Mesenchymal stem cell (in vitro differentiated cells and primary cell): ENCODE measurements at regions not wholly inside any gene's neighbourhood (a gene's known extent, or its start where the extent isn't known, plus 50 kb on each side); places are given as distances from the start of the nearest gene placed in this dataset.

Experiments
- DNase-seq: peaks from one replicate; pipeline ENCODE4 v3.0.0-alpha.2; 2013
- H2AFZ ChIP-seq: one replicate; pipeline ENCODE4 v1.6.1; 2013; ENCODE audit warnings: low read depth, mild to moderate bottlenecking, control low read depth, inconsistent platforms, low read length, moderate library complexity
- H2AK5ac ChIP-seq: 2 replicates; pipeline ENCODE4 v1.6.1; 2013; ENCODE audit warnings: low read length, moderate library complexity, mild to moderate bottlenecking, inconsistent platforms; ENCODE audit not compliant: severe bottlenecking
- H2BK120ac ChIP-seq: one replicate; pipeline ENCODE4 v1.6.1; 2013; ENCODE audit warnings: low read depth, mild to moderate bottlenecking, inconsistent platforms, low read length, moderate library complexity
- H2BK12ac ChIP-seq, 2 experiments: one replicate each; pipeline ENCODE4 v1.6.1; 2013; ENCODE audit warnings: inconsistent platforms in 2 of 2, low read length in 2 of 2, mild to moderate bottlenecking in 2 of 2, moderate library complexity in 2 of 2, control low read depth in 1 of 2
- H2BK15ac ChIP-seq: one replicate; pipeline ENCODE4 v1.6.1; 2013; ENCODE audit warnings: mild to moderate bottlenecking, low read depth, inconsistent platforms; ENCODE audit not compliant: poor library complexity, severe bottlenecking
- H2BK5ac ChIP-seq: 2 replicates; pipeline ENCODE4 v1.6.1; 2013; ENCODE audit warnings: low read depth, mild to moderate bottlenecking, low read length, control low read depth, inconsistent platforms; ENCODE audit not compliant: poor library complexity, severe bottlenecking
- H3K14ac ChIP-seq, 2 experiments: one replicate each; pipeline ENCODE4 v1.6.1; 2013; ENCODE audit warnings: inconsistent platforms in 2 of 2, low read length in 2 of 2, control low read depth in 1 of 2, mild to moderate bottlenecking in 1 of 2, moderate library complexity in 1 of 2
- H3K18ac ChIP-seq, 2 experiments: one replicate each; pipeline ENCODE4 v1.6.1; 2013; ENCODE audit warnings: inconsistent platforms in 2 of 2, low read length in 2 of 2, control low read depth in 1 of 2, low read depth in 1 of 2, mild to moderate bottlenecking in 1 of 2
- H3K23ac ChIP-seq, 2 experiments: one replicate each; pipeline ENCODE4 v1.6.1; 2013; ENCODE audit warnings: inconsistent platforms in 2 of 2, low read length in 2 of 2, mild to moderate bottlenecking in 2 of 2, moderate library complexity in 2 of 2, control low read depth in 1 of 2
- H3K27ac ChIP-seq: 2 replicates; pipeline ENCODE4 v1.5.1; 2013; ENCODE audit warnings: mild to moderate bottlenecking, moderate library complexity, low read length, control low read depth, inconsistent platforms; ENCODE audit not compliant: poor library complexity, severe bottlenecking
- H3K27me3 ChIP-seq, 2 experiments: 2 replicates each; pipeline versions ENCODE4 v1.6.1 to v1.7.0; 2013; ENCODE audit warnings: low read length in 2 of 2, mild to moderate bottlenecking in 2 of 2, moderate library complexity in 2 of 2, control low read depth in 1 of 2, inconsistent platforms in 1 of 2; ENCODE audit not compliant: control insufficient read depth in 1 of 2, insufficient read depth in 1 of 2
- H3K36me3 ChIP-seq, 2 experiments: 2 replicates each; pipeline versions ENCODE4 v1.6.1 to v1.7.0; 2013; ENCODE audit warnings: low read length in 2 of 2, control low read depth in 1 of 2, inconsistent platforms in 1 of 2, low read depth in 1 of 2, mild to moderate bottlenecking in 1 of 2; ENCODE audit not compliant: insufficient read depth in 2 of 2, control insufficient read depth in 1 of 2
- H3K4ac ChIP-seq, 2 experiments: one replicate each; pipeline ENCODE4 v1.6.1; 2013; ENCODE audit warnings: inconsistent platforms in 2 of 2, low read length in 2 of 2, mild to moderate bottlenecking in 2 of 2, moderate library complexity in 2 of 2, control low read depth in 1 of 2, low read depth in 1 of 2
- H3K4me1 ChIP-seq: 2 replicates; pipeline ENCODE4 v1.6.1; 2013; ENCODE audit warnings: low read depth, low read length, control low read depth; ENCODE audit not compliant: control insufficient read depth, insufficient read depth
- H3K4me2 ChIP-seq: 2 replicates; pipeline ENCODE4 v1.6.1; 2013; ENCODE audit warnings: low read length, mild to moderate bottlenecking, inconsistent platforms; ENCODE audit not compliant: poor library complexity, severe bottlenecking
- H3K4me3 ChIP-seq, 2 experiments: 2 replicates each; pipeline versions ENCODE4 v1.5.1 to v1.7.0; 2013; ENCODE audit warnings: low read length in 2 of 2, mild to moderate bottlenecking in 2 of 2, control low read depth in 1 of 2, low read depth in 1 of 2; ENCODE audit not compliant: insufficient read depth in 1 of 2
- H3K79me1 ChIP-seq: replicated peaks from 2 replicates; pipeline ENCODE4 v1.6.1; 2013; ENCODE audit warnings: mild to moderate bottlenecking, control low read depth, low read length, inconsistent platforms; ENCODE audit not compliant: poor library complexity, severe bottlenecking
- H3K9ac ChIP-seq: 2 replicates; pipeline ENCODE4 v1.7.0; 2013; ENCODE audit warnings: mild to moderate bottlenecking, low read length, moderate library complexity
- H3K9me3 ChIP-seq: 2 replicates; pipeline ENCODE4 v1.7.0; 2013; ENCODE audit warnings: mild to moderate bottlenecking, low read length; ENCODE audit not compliant: control insufficient read depth
- H4K8ac ChIP-seq: one replicate; pipeline ENCODE4 v1.6.1; 2013; ENCODE audit warnings: inconsistent platforms, mild to moderate bottlenecking, low read length, moderate library complexity
- H4K91ac ChIP-seq: one replicate; pipeline ENCODE4 v1.6.1; 2013; ENCODE audit warnings: mild to moderate bottlenecking, low read length, inconsistent platforms
- WGBS: methylation state at CpG from one replicate; pipeline ENCODE4 v1.1.7; 2013; ENCODE audit warnings: mixed read lengths; 5-methylcytosine and 5-hydroxymethylcytosine counted together

DNA sequence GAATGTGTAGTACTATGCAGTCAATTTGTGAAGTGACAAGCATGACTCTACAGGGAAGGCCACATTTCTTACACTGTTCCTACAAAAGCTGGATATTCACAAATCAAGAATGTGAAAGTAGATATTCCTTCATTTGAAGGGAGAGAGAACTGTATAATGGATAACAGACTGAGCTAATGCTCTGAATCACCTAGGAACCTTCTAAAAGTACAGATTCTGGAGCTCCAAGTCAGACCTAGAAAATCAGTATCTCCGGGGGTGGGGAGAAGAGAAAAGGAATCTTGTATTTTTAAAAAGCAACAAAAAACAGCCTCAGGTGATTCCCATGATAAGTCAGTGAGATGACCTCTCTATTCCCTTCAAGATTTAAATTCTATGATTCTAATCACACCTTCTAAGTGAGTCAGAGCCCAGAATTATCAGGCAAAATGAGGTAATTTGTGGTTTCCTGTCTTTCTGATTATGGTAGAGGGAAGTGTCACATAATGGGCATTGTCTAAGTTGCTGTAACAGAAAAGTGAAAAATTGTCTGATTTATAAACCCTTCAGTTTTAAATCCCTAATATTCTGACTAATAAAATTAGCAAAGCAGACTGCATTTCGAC, 80.9 kb downstream of the IL21 start:
- DNase-seq: no peak
- H3K9ac ChIP-seq: peak overlapping the region; percentile 22
- no peak overlapping the region for H2BK12ac ChIP-seq
- no peak overlapping the region for H3K23ac ChIP-seq
- no peak overlapping the region for H2BK120ac ChIP-seq
- H4K91ac ChIP-seq: no peak overlapping the region
- no CpG with 5 or more reads among the region's 2 CpGs for WGBS
- no peaks in the 10 kb centered on the region for H3K4me1 ChIP-seq
- H2AFZ ChIP-seq: no peak overlapping the region
- no peak overlapping the region for H4K8ac ChIP-seq
- H2BK15ac ChIP-seq: no peak overlapping the region
- no peak overlapping the region for H3K18ac ChIP-seq
- H2BK5ac ChIP-seq: no peak overlapping the region
- H3K4me3 ChIP-seq: no peak overlapping the region
- H3K79me1 ChIP-seq: no peaks in the 10 kb centered on the region
- no peaks in the 10 kb centered on the region for H3K27me3 ChIP-seq
- no peak overlapping the region for H3K4ac ChIP-seq
- H2AK5ac ChIP-seq: no peak overlapping the region
- no peak overlapping the region for H3K27ac ChIP-seq
- no peak overlapping the region for H3K4me2 ChIP-seq
- H3K14ac ChIP-seq: no peak overlapping the region
- H3K9me3 ChIP-seq: peaks cover 4% of the 10 kb centered on the region
- H3K36me3 ChIP-seq: no peaks in the 10 kb centered on the region

DNA sequence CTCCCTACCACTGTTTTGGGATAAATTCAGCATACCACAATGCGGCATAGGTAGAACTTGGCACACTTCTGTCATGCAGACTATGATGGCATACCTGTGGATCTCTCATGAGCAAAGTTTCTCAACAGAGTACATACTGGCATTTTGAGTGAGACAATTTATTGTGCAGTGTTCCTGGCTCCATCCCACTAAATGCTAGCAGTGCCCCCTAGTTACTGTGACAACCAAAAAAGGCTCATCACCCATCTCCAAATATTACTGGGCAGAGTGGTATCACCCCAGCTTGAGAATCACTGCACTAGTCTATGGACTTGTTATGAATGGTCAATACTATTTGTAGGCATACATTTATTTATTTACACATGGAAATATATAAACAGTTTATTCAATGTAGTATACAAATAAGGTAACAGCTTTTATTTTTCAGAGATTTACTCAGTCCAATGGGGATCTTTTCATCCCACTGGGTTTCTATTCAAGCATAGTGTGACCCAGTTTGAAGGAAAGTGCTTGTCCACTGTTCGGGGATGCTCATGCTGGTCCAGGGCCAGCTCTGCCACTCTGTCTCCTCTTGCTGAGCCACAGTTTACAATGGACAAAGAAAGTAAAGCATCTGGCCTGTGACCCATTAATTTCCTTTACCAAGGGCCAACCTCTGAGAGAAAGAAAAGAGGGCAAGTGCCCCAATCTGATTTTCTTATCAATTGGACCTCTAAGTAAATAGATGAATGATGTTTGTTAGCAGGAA, 81.0 kb upstream of the IL2 start:
- Histone ChIP-seq H2AFZ (no peak overlapping the region), H2BK15ac (no peak overlapping the region), H4K8ac (no peak overlapping the region), H3K4ac (no peak overlapping the region), H3K23ac (no peak overlapping the region), H2BK12ac (no peak overlapping the region), H3K4me3 (no peak overlapping the region), H3K36me3 (no peaks in the 10 kb centered on the region), H2BK5ac (no peak overlapping the region), H3K18ac (no peak overlapping the region), H3K4me2 (no peak overlapping the region), H3K27ac (no peak overlapping the region), H2AK5ac (no peak overlapping the region), H3K14ac (no peak overlapping the region), H3K79me1 (no peaks in the 10 kb centered on the region), H2BK120ac (no peak overlapping the region), H3K9ac (no peak overlapping the region), H3K27me3 (no peaks in the 10 kb centered on the region), H4K91ac (no peak overlapping the region), H3K4me1 (no peaks in the 10 kb centered on the region), H3K9me3 (peaks cover 4% of the 10 kb centered on the region)
- DNase-seq: no peak
- WGBS: 94% methylated on average over 2 of the region's 2 CpGs

DNA sequence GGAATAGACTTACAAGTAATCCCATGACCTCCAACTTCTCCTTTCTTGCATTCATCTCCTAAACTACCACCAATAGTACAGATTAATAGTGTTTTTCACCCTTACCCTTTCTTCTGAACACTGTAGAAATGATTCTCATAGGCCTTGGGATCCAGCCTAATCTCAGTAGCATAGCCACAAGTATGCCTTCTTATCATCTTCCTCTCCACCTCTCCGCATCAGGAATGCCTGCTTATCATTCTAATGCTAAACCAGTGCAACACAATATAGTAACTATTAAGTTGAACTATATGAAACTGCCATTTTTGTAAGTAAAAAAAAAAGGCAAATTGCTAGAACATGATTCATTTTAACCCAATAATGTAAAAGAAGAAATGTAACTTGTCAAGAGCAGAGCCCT, 79.5 kb upstream of the IL2 start:
- H2BK5ac ChIP-seq: no peak overlapping the region
- no peak overlapping the region for H2BK15ac ChIP-seq
- no peaks in the 10 kb centered on the region for H3K27me3 ChIP-seq
- no peak overlapping the region for H3K4ac ChIP-seq
- no peak overlapping the region for H4K91ac ChIP-seq
- H3K27ac ChIP-seq: no peak overlapping the region
- H3K79me1 ChIP-seq: no peaks in the 10 kb centered on the region
- WGBS: no CpG with 5 or more reads among the region's 1 CpG
- H2AFZ ChIP-seq: no peak overlapping the region
- no peak overlapping the region for H2BK12ac ChIP-seq
- H2BK120ac ChIP-seq: no peak overlapping the region
- no peak overlapping the region for H3K18ac ChIP-seq
- H2AK5ac ChIP-seq: no peak overlapping the region
- no peak overlapping the region for H3K14ac ChIP-seq
- no peak overlapping the region for H3K4me2 ChIP-seq
- H3K23ac ChIP-seq: no peak overlapping the region
- H4K8ac ChIP-seq: no peak overlapping the region
- no peaks in the 10 kb centered on the region for H3K9me3 ChIP-seq
- H3K9ac ChIP-seq: no peak overlapping the region
- DNase-seq: no peak
- no peak overlapping the region for H3K4me3 ChIP-seq
- H3K4me1 ChIP-seq: no peaks in the 10 kb centered on the region
- H3K36me3 ChIP-seq: no peaks in the 10 kb centered on the region

DNA sequence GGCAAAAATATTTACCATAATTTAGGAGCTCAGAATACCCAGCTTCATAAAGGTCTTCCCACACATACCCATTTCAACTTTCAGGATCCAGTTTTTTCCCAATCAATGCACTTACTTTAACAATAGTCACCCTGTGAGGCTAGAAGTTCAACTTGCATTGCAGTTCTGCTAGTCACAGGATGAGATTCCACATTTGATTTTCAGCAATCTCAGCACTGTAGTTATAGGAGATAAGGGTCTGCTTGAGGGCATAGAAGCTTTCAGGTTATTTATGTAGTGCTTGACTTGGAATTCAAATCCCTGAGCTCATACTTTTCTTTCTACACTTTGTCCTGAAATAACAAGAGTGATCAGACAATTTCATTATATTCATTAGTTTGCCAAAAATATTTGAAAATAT, 78.3 kb upstream of the IL2 start:
- Histone ChIP-seq H2BK5ac (no peak overlapping the region), H3K79me1 (no peaks in the 10 kb centered on the region), H3K4ac (no peak overlapping the region), H3K18ac (no peak overlapping the region), H3K4me2 (no peak overlapping the region), H3K36me3 (no peaks in the 10 kb centered on the region), H3K9me3 (no peaks in the 10 kb centered on the region), H2BK12ac (no peak overlapping the region), H3K4me1 (no peaks in the 10 kb centered on the region), H2AFZ (no peak overlapping the region), H3K23ac (no peak overlapping the region), H2BK120ac (no peak overlapping the region), H2AK5ac (no peak overlapping the region), H3K27ac (no peak overlapping the region), H4K8ac (no peak overlapping the region), H3K4me3 (no peak overlapping the region), H3K27me3 (peaks cover 0 to 5% of the 10 kb centered on the region in 2 experiments), H3K14ac (no peak overlapping the region), H4K91ac (no peak overlapping the region), H3K9ac (no peak overlapping the region), H2BK15ac (no peak overlapping the region)
- no peak for DNase-seq
